ENCODE measurements at regions not wholly inside any gene's neighbourhood (a gene's known extent, or its start where the extent isn't known, plus 50 kb on each side); places are given as distances from the start of the nearest gene placed in this dataset.

DNA sequence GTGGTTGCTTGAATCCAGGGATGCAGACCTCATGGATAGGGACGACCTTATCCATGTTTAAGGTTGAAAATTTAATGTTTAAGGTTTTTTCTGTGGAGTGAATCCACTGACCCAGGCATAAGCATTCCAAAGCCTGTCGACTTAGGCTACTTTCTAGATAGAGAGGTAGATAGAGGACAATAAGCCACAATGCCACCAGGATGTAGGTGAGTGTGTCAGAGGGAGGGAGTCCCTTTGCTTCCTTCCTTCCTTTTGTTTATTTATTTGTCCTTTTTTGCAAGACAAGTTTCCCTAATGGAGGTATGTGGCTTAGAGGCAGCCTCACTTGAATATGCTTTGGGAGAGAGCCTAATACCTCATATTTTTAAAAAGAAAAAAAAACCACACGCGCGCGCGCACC lies 834.2 kb upstream of the SOX9 start:
- TF ChIP-seq ZBTB33 (IDR thresholded peaks at IDR 0.05) (no peak), TAF1 (conservative IDR thresholded peaks at IDR 0.05) (no peak), JUND (IDR thresholded peaks at IDR 0.05) (no peak), MAX (IDR thresholded peaks at IDR 0.05) (no peak), HNF4G (IDR thresholded peaks at IDR 0.05) (no peak), RXRA (IDR thresholded peaks at IDR 0.05) (no peak), ATF3 (IDR thresholded peaks at IDR 0.05) (no peak), YY1 (IDR thresholded peaks at IDR 0.05) (no peak), FOXA1 (IDR thresholded peaks at IDR 0.05) (no peak), SP1 (IDR thresholded peaks at IDR 0.05) (no peak), NR2F2 (IDR thresholded peaks at IDR 0.05) (no peak), FOXA2 (IDR thresholded peaks at IDR 0.05) (no peak), GABPA (IDR thresholded peaks at IDR 0.05 in 1 of 2, conservative IDR thresholded peaks at IDR 0.05 in 1 of 2) (no peak), RAD21 (IDR thresholded peaks at IDR 0.05) (no peak), CTCF (IDR thresholded peaks at IDR 0.05; ENCODE audit: low read depth, low read length, missing input control) (no peak), EGR1 (IDR thresholded peaks at IDR 0.05; ENCODE audit: low read depth in 2 of 2) (no peak), HNF4A (conservative IDR thresholded peaks at IDR 0.05) (no peak)
- TF ChIP-seq, protein P1, sequence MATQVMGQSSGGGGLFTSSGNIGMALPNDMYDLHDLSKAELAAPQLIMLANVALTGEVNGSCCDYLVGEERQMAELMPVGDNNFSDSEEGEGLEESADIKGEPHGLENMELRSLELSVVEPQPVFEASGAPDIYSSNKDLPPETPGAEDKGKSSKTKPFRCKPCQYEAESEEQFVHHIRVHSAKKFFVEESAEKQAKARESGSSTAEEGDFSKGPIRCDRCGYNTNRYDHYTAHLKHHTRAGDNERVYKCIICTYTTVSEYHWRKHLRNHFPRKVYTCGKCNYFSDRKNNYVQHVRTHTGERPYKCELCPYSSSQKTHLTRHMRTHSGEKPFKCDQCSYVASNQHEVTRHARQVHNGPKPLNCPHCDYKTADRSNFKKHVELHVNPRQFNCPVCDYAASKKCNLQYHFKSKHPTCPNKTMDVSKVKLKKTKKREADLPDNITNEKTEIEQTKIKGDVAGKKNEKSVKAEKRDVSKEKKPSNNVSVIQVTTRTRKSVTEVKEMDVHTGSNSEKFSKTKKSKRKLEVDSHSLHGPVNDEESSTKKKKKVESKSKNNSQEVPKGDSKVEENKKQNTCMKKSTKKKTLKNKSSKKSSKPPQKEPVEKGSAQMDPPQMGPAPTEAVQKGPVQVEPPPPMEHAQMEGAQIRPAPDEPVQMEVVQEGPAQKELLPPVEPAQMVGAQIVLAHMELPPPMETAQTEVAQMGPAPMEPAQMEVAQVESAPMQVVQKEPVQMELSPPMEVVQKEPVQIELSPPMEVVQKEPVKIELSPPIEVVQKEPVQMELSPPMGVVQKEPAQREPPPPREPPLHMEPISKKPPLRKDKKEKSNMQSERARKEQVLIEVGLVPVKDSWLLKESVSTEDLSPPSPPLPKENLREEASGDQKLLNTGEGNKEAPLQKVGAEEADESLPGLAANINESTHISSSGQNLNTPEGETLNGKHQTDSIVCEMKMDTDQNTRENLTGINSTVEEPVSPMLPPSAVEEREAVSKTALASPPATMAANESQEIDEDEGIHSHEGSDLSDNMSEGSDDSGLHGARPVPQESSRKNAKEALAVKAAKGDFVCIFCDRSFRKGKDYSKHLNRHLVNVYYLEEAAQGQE (IDR thresholded peaks at IDR 0.05), result no peak
- Histone ChIP-seq H3K4me1 (ENCODE audit: control insufficient read depth in 4 of 4, insufficient read depth in 4 of 4, low read length in 3 of 4) (no peaks in the 10 kb centered on the region), H3K9me3 (ENCODE audit: control insufficient read depth in 4 of 4, low read length in 3 of 4) (no peaks in the 10 kb centered on the region), H3K4me3 (ENCODE audit: low read depth in 1 of 3, low read length in 3 of 3) (no peak overlapping the region), H3K36me3 (ENCODE audit: control insufficient read depth in 4 of 4, insufficient read depth in 3 of 4, low read depth in 1 of 4, low read length in 3 of 4) (no peaks in the 10 kb centered on the region), H3K27ac (ENCODE audit: low read depth in 1 of 2, low read length in 2 of 2) (no peak overlapping the region), H3K27me3 (ENCODE audit: control insufficient read depth in 4 of 4, insufficient read depth in 4 of 4, low read length in 3 of 4) (no peaks in the 10 kb centered on the region), H3K9ac (ENCODE audit: low read depth in 1 of 2, low read length in 2 of 2) (no peak overlapping the region)
- WGBS, result 79% methylated on average over 7 of the region's 7 CpGs
- no peak for DNase-seq (ENCODE audit: low spot score)

Data from liver (tissue), 8 donors.